CD4-positive, alpha-beta T cell (primary cell): ENCODE measurements at regions not wholly inside any gene's neighbourhood (a gene's known extent, or its start where the extent isn't known, plus 50 kb on each side); places are given as distances from the start of the nearest gene placed in this dataset.
"Not testable (repeated sequence)": the region's sequence is repeated elsewhere in the genome, so short reads cannot be mapped to it uniquely, and the experiment has no call there.

Experiments
- ATAC-seq: fragments of 200-7000 bp; cut with Tn5 transposase; one replicate; pipeline ENCODE4 v1.10.0; 2022; ENCODE audit warnings: mild to moderate bottlenecking; ENCODE audit not compliant: poor library complexity
- CTCF ChIA-PET: fragments of 350-600 bp; sonication (Branson Sonifier 250); formaldehyde crosslinking; loops from one replicate; lab custom pipeline; 2021; ENCODE audit warnings: antibody characterized with exemption, inconsistent platforms; lab: Charles Lee
- POLR2A ChIA-PET: fragments of 350-600 bp; sonication (Branson Sonifier 250); formaldehyde crosslinking; loops from one replicate; lab custom pipeline; 2021; ENCODE audit warnings: antibody characterized with exemption, inconsistent platforms; lab: Charles Lee
- DNase-seq, 14 experiments: peaks; one replicate each; pipeline ENCODE4 v3.0.0-alpha.2; 2013 to 2020; ENCODE audit warnings: mixed read lengths in 2 of 14
- H3K27ac ChIP-seq, 2 donors: one replicate each; pipeline versions ENCODE4 v1.5.1 to v1.7.0; 2013; ENCODE audit warnings: low read length in 2 of 2, low read depth in 1 of 2, mild to moderate bottlenecking in 1 of 2
- H3K27me3 ChIP-seq, 2 experiments: 1 replicate in 1 of 2; 2 replicates in 1 of 2; pipeline versions ENCODE4 v1.6.1 to v1.7.0; 2013; ENCODE audit warnings: low read length in 2 of 2, control low read depth in 1 of 2, mild to moderate bottlenecking in 1 of 2, moderate library complexity in 1 of 2; ENCODE audit not compliant: insufficient read depth in 2 of 2, control insufficient read depth in 1 of 2
- H3K36me3 ChIP-seq: one replicate; pipeline ENCODE4 v1.6.1; 2013; ENCODE audit warnings: low read length, control low read depth; ENCODE audit not compliant: insufficient read depth
- H3K4me1 ChIP-seq: one replicate; pipeline ENCODE4 v1.6.1; 2013; ENCODE audit warnings: low read length, control low read depth; ENCODE audit not compliant: insufficient read depth
- H3K4me3 ChIP-seq: one replicate; pipeline ENCODE4 v1.5.1; 2013; ENCODE audit warnings: mild to moderate bottlenecking, low read length, moderate library complexity
- H3K9me3 ChIP-seq, 2 experiments: 1 replicate in 1 of 2; 2 replicates in 1 of 2; pipeline versions ENCODE4 v1.6.1 to v1.7.0; 2013; ENCODE audit warnings: low read length in 2 of 2, mild to moderate bottlenecking in 2 of 2, control low read depth in 1 of 2, moderate library complexity in 1 of 2; ENCODE audit not compliant: control insufficient read depth in 1 of 2, insufficient read depth in 1 of 2
- H3K27ac Mint-ChIP-seq: one replicate; pipeline ENCODE4 v1.8.0; 2020; ENCODE audit warnings: mixed read lengths
- H3K27me3 Mint-ChIP-seq: one replicate; pipeline ENCODE4 v1.8.0; 2021; ENCODE audit warnings: mixed read lengths
- H3K36me3 Mint-ChIP-seq: one replicate; pipeline ENCODE4 v1.8.0; 2021; ENCODE audit warnings: low read depth, mixed read lengths
- H3K4me1 Mint-ChIP-seq: one replicate; pipeline ENCODE4 v1.8.0; 2021; ENCODE audit warnings: low read depth, mixed read lengths
- H3K4me3 Mint-ChIP-seq: one replicate; pipeline ENCODE4 v1.8.0; 2020; ENCODE audit warnings: mild to moderate bottlenecking, mixed read lengths
- H3K9me3 Mint-ChIP-seq: one replicate; pipeline ENCODE4 v1.8.0; 2020; ENCODE audit warnings: mixed read lengths
- CTCF ChIP-seq: fragments of 200-600 bp; IDR thresholded peaks from one replicate; pipeline ENCODE4 v1.8.0; 2022; ENCODE audit warnings: antibody characterized with exemption, mild to moderate bottlenecking
- intact Hi-C, 2 experiments: fragments of 100-400 bp; cut with DNase I in 1 of 2; cut with micrococcal nuclease in 1 of 2; formaldehyde crosslinking; loops; one replicate each; pipeline versions ENCODE4 v1.15.1 to v1.9.0; 2023 to 2025; cut with DNase I, micrococcal nuclease

- peaks cover 12% of the 10 kb centered on the region for H3K36me3 Mint-ChIP-seq
- ATAC-seq: no peak
- no peak overlapping the region for H3K27ac ChIP-seq
- peaks cover 0 to 44% of the 10 kb centered on the region in 2 experiments for H3K9me3 ChIP-seq
- no peak for TF ChIP-seq CTCF
- H3K27me3 Mint-ChIP-seq: peaks cover 7% of the 10 kb centered on the region
- DNase-seq: no peak
- H3K9me3 Mint-ChIP-seq: peaks cover 13% of the 10 kb centered on the region
- H3K27me3 ChIP-seq: peaks cover 0 to 2% of the 10 kb centered on the region in 2 experiments
- H3K4me1 Mint-ChIP-seq: peaks cover 47% of the 10 kb centered on the region
- H3K4me1 ChIP-seq: peaks cover 57% of the 10 kb centered on the region
- POLR2A ChIA-PET: no interaction called here
- no peaks in the 10 kb centered on the region for H3K36me3 ChIP-seq
- H3K4me3 ChIP-seq: no peak overlapping the region
- H3K4me3 Mint-ChIP-seq: peak overlapping the region; percentile 11
- no peak overlapping the region for H3K27ac Mint-ChIP-seq
- intact Hi-C loops: no loop called here
- CTCF ChIA-PET: no interaction called here
Measured at GRCh38 chr7:65477326-65477725, 103.7 kb downstream of the ZNF92 start.

GRCh38 chr7:65489260-65489767, 115.7 kb downstream of the ZNF92 start:
- Histone ChIP-seq H3K4me3 (no peak overlapping the region), H3K36me3 (no peaks in the 10 kb centered on the region), H3K9me3 (peaks cover 18 to 20% of the 10 kb centered on the region in 2 experiments), H3K27me3 (no peaks in the 10 kb centered on the region), H3K4me1 (no peaks in the 10 kb centered on the region), H3K27ac (no peak overlapping the region)
- H3K4me1 Mint-ChIP-seq: no peaks in the 10 kb centered on the region
- DNase-seq: no peak
- H3K27ac Mint-ChIP-seq: no peak overlapping the region
- ChIA-PET POLR2A (no interaction called here), CTCF (no interaction called here)
- peaks cover 3% of the 10 kb centered on the region for H3K9me3 Mint-ChIP-seq
- peaks cover 4% of the 10 kb centered on the region for H3K36me3 Mint-ChIP-seq
- no peaks in the 10 kb centered on the region for H3K27me3 Mint-ChIP-seq
- H3K4me3 Mint-ChIP-seq: no peak overlapping the region
- intact Hi-C loops: no loop called here
- no peak for TF ChIP-seq CTCF
- no peak for ATAC-seq

GRCh38 chr7:65496697-65497096, 123.0 kb downstream of the ZNF92 start:
- intact Hi-C loops, H3K4me1 ChIP-seq, H3K4me3 ChIP-seq, H3K4me3 Mint-ChIP-seq, DNase-seq, H3K36me3 Mint-ChIP-seq, CTCF ChIA-PET, H3K4me1 Mint-ChIP-seq, POLR2A ChIA-PET, H3K27ac ChIP-seq, ATAC-seq, H3K9me3 ChIP-seq, H3K36me3 ChIP-seq, H3K27ac Mint-ChIP-seq, H3K27me3 ChIP-seq, H3K9me3 Mint-ChIP-seq: not testable (repeated sequence)
- H3K27me3 Mint-ChIP-seq: peaks cover 18% of the 10 kb centered on the region

- H3K4me1 ChIP-seq: no peaks in the 10 kb centered on the region
- ChIA-PET POLR2A (no interaction called here), CTCF (no interaction called here)
- no peak overlapping the region for H3K4me3 Mint-ChIP-seq
- H3K9me3 ChIP-seq: no peaks in the 10 kb centered on the region
- no peak for ATAC-seq
- no peaks in the 10 kb centered on the region for H3K9me3 Mint-ChIP-seq
- H3K4me1 Mint-ChIP-seq: no peaks in the 10 kb centered on the region
- no peaks in the 10 kb centered on the region for H3K36me3 ChIP-seq
- DNase-seq: no peak
- intact Hi-C loops: no loop called here
- H3K27ac Mint-ChIP-seq: no peak overlapping the region
- no peaks in the 10 kb centered on the region for H3K36me3 Mint-ChIP-seq
- TF ChIP-seq CTCF: no peak
- no peaks in the 10 kb centered on the region for H3K27me3 ChIP-seq
- no peak overlapping the region for H3K4me3 ChIP-seq
- no peak overlapping the region for H3K27ac ChIP-seq
- peaks cover 6% of the 10 kb centered on the region for H3K27me3 Mint-ChIP-seq
Measured at GRCh38 chr7:65503434-65504152, 129.9 kb downstream of the ZNF92 start.

- H3K27me3 ChIP-seq, H3K27ac ChIP-seq, intact Hi-C loops, H3K4me1 ChIP-seq, H3K9me3 Mint-ChIP-seq, H3K27ac Mint-ChIP-seq, H3K27me3 Mint-ChIP-seq, H3K36me3 ChIP-seq, DNase-seq, H3K4me3 Mint-ChIP-seq, CTCF ChIA-PET, H3K36me3 Mint-ChIP-seq, H3K9me3 ChIP-seq, H3K4me1 Mint-ChIP-seq, ATAC-seq, H3K4me3 ChIP-seq, POLR2A ChIA-PET: not testable (repeated sequence)
Measured at GRCh38 chr7:65504504-65505319, 131.1 kb downstream of the ZNF92 start.
